Loucy (cell line): ENCODE measurements at regions not wholly inside any gene's neighbourhood (a gene's known extent, or its start where the extent isn't known, plus 50 kb on each side); places are given as distances from the start of the nearest gene placed in this dataset.

Source experiments
- H2AFZ ChIP-seq: fragments of 200-600 bp; sonication (generic); 2 replicates; pipeline ENCODE4 v1.6.0; 2016; ENCODE audit warnings: antibody characterized with exemption, mild to moderate bottlenecking, low read length, moderate library complexity
- H3F3A ChIP-seq: fragments of 200-600 bp; 2 replicates; pipeline ENCODE4 v1.6.0; 2016; ENCODE audit warnings: antibody characterized with exemption, low read depth, mild to moderate bottlenecking
- H3K27me3 ChIP-seq: fragments of 200-600 bp; sonication (generic); 2 replicates; pipeline ENCODE4 v1.6.1; 2014; ENCODE audit warnings: low read length, mild to moderate bottlenecking; ENCODE audit not compliant: insufficient read depth, poor library complexity, severe bottlenecking
- H3K36me3 ChIP-seq: fragments of 200-600 bp; sonication (generic); 2 replicates; pipeline ENCODE4 v1.6.1; 2016; ENCODE audit warnings: low read length; ENCODE audit not compliant: insufficient read depth
- H3K4me1 ChIP-seq: fragments of 200-600 bp; sonication (generic); 2 replicates; pipeline ENCODE4 v1.5.1; 2014; ENCODE audit warnings: low read length, mild to moderate bottlenecking; ENCODE audit not compliant: insufficient read depth, poor library complexity, severe bottlenecking
- H3K4me2 ChIP-seq: fragments of 200-600 bp; sonication (generic); 2 replicates; pipeline ENCODE4 v1.6.0; 2014; ENCODE audit warnings: antibody characterized with exemption, low read length, low read depth, mild to moderate bottlenecking; ENCODE audit not compliant: poor library complexity, severe bottlenecking
- H3K4me3 ChIP-seq: fragments of 200-600 bp; sonication (generic); 2 replicates; pipeline ENCODE4 v1.5.1; 2014; ENCODE audit warnings: low read length, mild to moderate bottlenecking, mixed read lengths; ENCODE audit not compliant: poor library complexity, severe bottlenecking
- H3K79me2 ChIP-seq: fragments of 200-600 bp; sonication (generic); 2 replicates; pipeline ENCODE4 v1.6.1; 2014; ENCODE audit warnings: low read length; ENCODE audit not compliant: insufficient read depth
- H3K9ac ChIP-seq: fragments of 200-600 bp; sonication (generic); 2 replicates; pipeline ENCODE4 v1.6.0; 2014; ENCODE audit warnings: mild to moderate bottlenecking, low read depth, low read length, moderate library complexity; ENCODE audit not compliant: poor library complexity, severe bottlenecking
- H3K9me2 ChIP-seq: fragments of 200-600 bp; sonication (generic); replicated peaks from 2 replicates; pipeline ENCODE4 v1.6.1; 2016; ENCODE audit warnings: low read depth, low read length, mixed read lengths
- H3K9me3 ChIP-seq: fragments of 200-600 bp; sonication (generic); 2 replicates; pipeline ENCODE4 v1.6.1; 2014; ENCODE audit warnings: mild to moderate bottlenecking, antibody characterized with exemption, low read length, low read depth; ENCODE audit not compliant: insufficient read depth
- H4K20me1 ChIP-seq: fragments of 200-600 bp; sonication (generic); 2 replicates; pipeline ENCODE4 v1.6.0; 2014; ENCODE audit warnings: antibody characterized with exemption, low read length, mild to moderate bottlenecking; ENCODE audit not compliant: insufficient read depth, poor library complexity, severe bottlenecking
- EZH2phosphoT487 ChIP-seq: fragments of 200-600 bp; IDR thresholded peaks from 2 replicates; pipeline ENCODE4 v1.6.1; 2018; ENCODE audit warnings: antibody characterized with exemption, mild to moderate bottlenecking, moderate library complexity, borderline replicate concordance
- TF ChIP-seq, protein P1 (sequence below): fragments of 200-600 bp; sonication (generic); conservative IDR thresholded peaks from 2 replicates; pipeline ENCODE4 v1.5.1; 2014; ENCODE audit warnings: mild to moderate bottlenecking, antibody characterized with exemption, low read length

DNA sequence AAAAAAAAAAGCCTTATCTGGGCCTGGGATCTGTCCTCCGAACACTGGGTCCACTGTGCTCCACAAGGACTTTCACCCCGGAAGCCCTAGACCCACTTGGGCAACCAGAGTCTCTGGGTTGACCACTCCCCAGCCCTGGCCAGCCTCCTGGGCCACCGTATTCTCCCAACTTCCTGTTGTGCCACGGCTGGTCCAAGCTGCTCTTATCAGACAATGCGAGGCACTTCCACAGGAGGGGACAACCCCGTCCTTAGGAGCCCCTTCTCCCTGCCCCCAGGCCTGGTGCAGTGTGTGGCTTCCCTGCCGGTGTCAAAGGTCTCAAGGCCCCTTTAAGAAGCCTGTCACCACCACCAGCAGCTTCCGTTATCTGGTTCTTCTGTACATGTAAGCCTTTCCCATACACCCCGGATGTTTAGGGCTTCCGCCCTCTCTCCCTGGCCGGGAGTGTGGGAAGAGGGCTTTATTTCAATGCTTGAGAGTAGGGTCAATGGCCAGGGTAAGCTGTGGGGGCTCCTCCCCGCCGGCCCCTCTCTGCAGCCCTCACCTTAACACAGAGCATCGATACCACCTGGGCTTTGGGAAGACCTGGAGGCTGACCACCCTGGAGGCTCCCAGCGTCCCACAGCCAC, 313.0 kb downstream of the SEC14L1 start:
- Histone ChIP-seq H3K9me3 (no peaks in the 10 kb centered on the region), H3K9ac (no peak overlapping the region), H4K20me1 (peaks cover 75% of the 10 kb centered on the region), H3K4me3 (no peak overlapping the region), H3K9me2 (no peaks in the 10 kb centered on the region), H3F3A (no peaks in the 10 kb centered on the region), H3K36me3 (peaks cover 10% of the 10 kb centered on the region; the same call in 1 of the 2 replicates), H3K27me3 (no peaks in the 10 kb centered on the region), H3K4me2 (peak overlapping the region; percentile 83), H2AFZ (no peak overlapping the region), H3K4me1 (peaks cover 59% of the 10 kb centered on the region), H3K79me2 (peaks cover 100% of the 10 kb centered on the region)
- TF ChIP-seq, protein P1, sequence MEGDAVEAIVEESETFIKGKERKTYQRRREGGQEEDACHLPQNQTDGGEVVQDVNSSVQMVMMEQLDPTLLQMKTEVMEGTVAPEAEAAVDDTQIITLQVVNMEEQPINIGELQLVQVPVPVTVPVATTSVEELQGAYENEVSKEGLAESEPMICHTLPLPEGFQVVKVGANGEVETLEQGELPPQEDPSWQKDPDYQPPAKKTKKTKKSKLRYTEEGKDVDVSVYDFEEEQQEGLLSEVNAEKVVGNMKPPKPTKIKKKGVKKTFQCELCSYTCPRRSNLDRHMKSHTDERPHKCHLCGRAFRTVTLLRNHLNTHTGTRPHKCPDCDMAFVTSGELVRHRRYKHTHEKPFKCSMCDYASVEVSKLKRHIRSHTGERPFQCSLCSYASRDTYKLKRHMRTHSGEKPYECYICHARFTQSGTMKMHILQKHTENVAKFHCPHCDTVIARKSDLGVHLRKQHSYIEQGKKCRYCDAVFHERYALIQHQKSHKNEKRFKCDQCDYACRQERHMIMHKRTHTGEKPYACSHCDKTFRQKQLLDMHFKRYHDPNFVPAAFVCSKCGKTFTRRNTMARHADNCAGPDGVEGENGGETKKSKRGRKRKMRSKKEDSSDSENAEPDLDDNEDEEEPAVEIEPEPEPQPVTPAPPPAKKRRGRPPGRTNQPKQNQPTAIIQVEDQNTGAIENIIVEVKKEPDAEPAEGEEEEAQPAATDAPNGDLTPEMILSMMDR, result no peak
- TF ChIP-seq EZH2phosphoT487, result no peak

DNA sequence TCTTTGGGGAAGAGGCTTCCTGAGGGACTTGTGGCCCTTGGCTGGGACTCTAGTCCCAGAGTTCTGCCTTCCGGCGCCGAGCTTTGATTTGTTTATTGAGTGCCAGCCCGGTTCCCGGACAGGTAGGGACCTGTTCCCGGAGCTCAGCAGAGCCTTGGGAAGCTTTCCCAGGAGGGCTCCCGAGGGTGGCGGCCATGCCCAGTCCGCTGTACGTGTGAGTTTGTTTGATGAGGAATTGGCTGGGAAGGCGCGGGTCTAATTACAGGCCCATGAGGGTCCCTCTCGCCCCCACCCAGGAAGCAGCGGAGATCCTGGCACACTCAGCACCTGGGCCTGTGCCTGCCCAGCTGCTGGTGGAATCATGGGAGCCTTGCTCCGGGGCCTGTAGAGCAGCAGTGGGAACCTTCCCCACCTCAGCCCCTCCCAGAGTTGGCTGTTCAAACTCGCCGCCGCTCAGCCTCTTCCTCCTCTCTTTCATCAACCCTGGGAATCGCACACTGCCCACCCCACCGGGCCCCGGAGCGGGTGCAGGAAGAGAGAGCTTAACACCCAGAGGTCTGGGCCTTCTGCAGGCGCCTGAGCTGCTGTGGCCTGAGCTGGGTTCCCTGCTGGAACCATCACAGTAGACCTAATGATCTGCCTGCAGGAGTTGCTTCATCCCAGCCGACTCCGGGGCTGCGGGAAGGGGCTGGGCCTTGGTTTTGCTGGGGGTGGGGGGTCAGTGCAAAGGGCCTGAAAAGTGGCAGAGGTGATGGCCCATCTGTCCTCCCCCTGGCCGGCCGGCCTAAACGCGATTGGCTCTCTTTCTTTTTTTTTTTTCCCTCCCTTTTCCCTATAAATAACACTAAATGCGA, 313.7 kb downstream of the SEC14L1 start:
- Histone ChIP-seq H3K79me2 (peaks cover 100% of the 10 kb centered on the region), H3K9me3 (no peaks in the 10 kb centered on the region), H3K9me2 (no peaks in the 10 kb centered on the region), H3K4me1 (peaks cover 58% of the 10 kb centered on the region), H3K4me2 (peak overlapping the region; percentile 83), H3F3A (no peaks in the 10 kb centered on the region), H3K36me3 (peaks cover 10% of the 10 kb centered on the region; the same call in 1 of the 2 replicates), H4K20me1 (peaks cover 82% of the 10 kb centered on the region), H3K27me3 (no peaks in the 10 kb centered on the region), H2AFZ (no peak overlapping the region), H3K9ac (no peak overlapping the region), H3K4me3 (no peak overlapping the region)
- TF ChIP-seq, protein P1, result no peak
- TF ChIP-seq EZH2phosphoT487, result no peak

DNA sequence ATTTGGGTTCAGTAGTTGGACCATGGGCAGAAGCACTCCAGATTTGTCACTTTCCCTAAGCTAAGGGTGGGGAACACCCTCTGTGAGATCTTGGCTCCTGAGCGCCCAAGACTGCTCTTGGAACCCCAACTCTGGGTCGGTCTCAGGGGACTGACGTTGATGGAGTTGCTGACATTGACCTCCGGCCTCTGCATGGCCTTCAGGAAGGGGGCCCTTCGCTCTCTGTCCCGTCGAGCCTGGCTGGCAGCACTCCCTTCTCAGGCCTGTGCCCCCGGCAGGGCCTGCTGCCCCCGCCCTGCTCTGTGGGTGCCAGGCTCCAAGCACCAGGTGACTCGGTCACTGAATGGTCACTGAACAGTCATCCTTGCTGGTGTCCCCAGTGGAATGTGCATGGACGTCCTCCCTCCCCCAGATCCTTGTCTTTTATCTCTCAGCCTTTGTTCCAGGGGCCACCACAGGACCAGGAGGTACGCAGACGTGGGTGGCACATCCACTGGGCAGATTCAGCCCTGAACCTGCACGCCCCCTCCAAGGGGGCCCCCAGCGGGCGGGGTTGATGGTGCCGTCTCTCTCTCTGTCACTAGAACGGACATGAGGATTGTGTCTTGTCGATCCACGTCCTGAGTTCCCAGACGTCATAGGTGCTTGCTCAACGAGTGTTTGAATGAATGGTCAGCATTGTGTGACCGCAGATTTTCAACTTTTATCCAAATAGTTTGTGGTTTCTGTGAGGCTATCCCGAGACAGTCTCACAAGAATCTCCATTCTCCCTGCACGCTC, 314.5 kb downstream of the SEC14L1 start:
- Histone ChIP-seq H4K20me1 (peaks cover 88% of the 10 kb centered on the region), H3K79me2 (peaks cover 100% of the 10 kb centered on the region), H3K4me2 (no peak overlapping the region), H3K27me3 (no peaks in the 10 kb centered on the region), H3F3A (no peaks in the 10 kb centered on the region), H3K4me1 (peaks cover 58% of the 10 kb centered on the region), H3K9me2 (no peaks in the 10 kb centered on the region), H3K9ac (no peak overlapping the region), H3K36me3 (peaks cover 10% of the 10 kb centered on the region; the same call in 1 of the 2 replicates), H2AFZ (no peak overlapping the region), H3K9me3 (no peaks in the 10 kb centered on the region), H3K4me3 (no peak overlapping the region)
- TF ChIP-seq EZH2phosphoT487, result no peak
